IPS DF 4.7 (cell line): ENCODE measurements at regions not wholly inside any gene's neighbourhood (a gene's known extent, or its start where the extent isn't known, plus 50 kb on each side); places are given as distances from the start of the nearest gene placed in this dataset.
"Not testable (repeated sequence)": the region's sequence is repeated elsewhere in the genome, so short reads cannot be mapped to it uniquely, and the experiment has no call there.

Source experiments
- DNase-seq: peaks from one replicate; pipeline ENCODE4 v3.0.0-alpha.2; 2013; ENCODE audit warnings: low spot score; ENCODE audit errors: extremely low read depth

GRCh38 chr3:161905520-161906132 is 409.0 kb downstream of the OTOL1 start:
- DNase-seq, result no peak

GRCh38 chr3:161913786-161914389 is 417.3 kb downstream of the OTOL1 start:
- no peak for DNase-seq

GRCh38 chr3:161914703-161915417 is 418.3 kb downstream of the OTOL1 start:
- DNase-seq, result peak; percentile 30

GRCh38 chr3:161915418-161915750 is 418.8 kb downstream of the OTOL1 start:
- no peak for DNase-seq

GRCh38 chr3:161920196-161920595 is 423.6 kb downstream of the OTOL1 start:
- no peak for DNase-seq

- no peak for DNase-seq
These were observed 429.2 kb downstream of the OTOL1 start for GRCh38 chr3:161925749-161926360.

GRCh38 chr3:161927131-161927530 is 430.5 kb downstream of the OTOL1 start:
- no peak for DNase-seq

- DNase-seq, result no peak
These were observed 443.5 kb downstream of the OTOL1 start for GRCh38 chr3:161939918-161940620.

- DNase-seq, result no peak
These were observed 444.0 kb downstream of the OTOL1 start for GRCh38 chr3:161940621-161940965.

- DNase-seq, result no peak
These were observed 445.3 kb downstream of the OTOL1 start for GRCh38 chr3:161941891-161942290.

GRCh38 chr3:161943801-161944345 is 447.3 kb downstream of the OTOL1 start:
- not testable (repeated sequence) for DNase-seq

- no peak for DNase-seq
These were observed 449.9 kb downstream of the OTOL1 start for GRCh38 chr3:161946443-161946960.

- DNase-seq, result no peak
These were observed 453.8 kb downstream of the OTOL1 start for GRCh38 chr3:161950318-161950868.

- DNase-seq, result no peak
These were observed 460.9 kb downstream of the OTOL1 start for GRCh38 chr3:161957467-161957866.

GRCh38 chr3:161964857-161965256 is 468.2 kb downstream of the OTOL1 start:
- no peak for DNase-seq

- DNase-seq, result no peak
These were observed 473.3 kb downstream of the OTOL1 start for GRCh38 chr3:161969867-161970266.

- DNase-seq, result no peak
These were observed 478.6 kb downstream of the OTOL1 start for GRCh38 chr3:161975201-161975600.

GRCh38 chr3:161977063-161977462 is 480.5 kb downstream of the OTOL1 start:
- DNase-seq, result no peak

GRCh38 chr3:161977850-161978249 is 481.2 kb downstream of the OTOL1 start:
- no peak for DNase-seq

GRCh38 chr3:161987933-161988332 is 491.3 kb downstream of the OTOL1 start:
- no peak for DNase-seq

GRCh38 chr3:161989012-161989411 is 492.4 kb downstream of the OTOL1 start:
- no peak for DNase-seq
